HG02885 (cell line): ENCODE measurements at regions not wholly inside any gene's neighbourhood (a gene's known extent, or its start where the extent isn't known, plus 50 kb on each side); places are given as distances from the start of the nearest gene placed in this dataset.

ENCODE experiments used
- ATAC-seq: cut with Tn5 transposase; IDR thresholded peaks from one replicate; pipeline ENCODE4 v1.9.1; 2021; ENCODE audit warnings: mild to moderate bottlenecking; ENCODE audit not compliant: unreplicated experiment, poor library complexity

DNA sequence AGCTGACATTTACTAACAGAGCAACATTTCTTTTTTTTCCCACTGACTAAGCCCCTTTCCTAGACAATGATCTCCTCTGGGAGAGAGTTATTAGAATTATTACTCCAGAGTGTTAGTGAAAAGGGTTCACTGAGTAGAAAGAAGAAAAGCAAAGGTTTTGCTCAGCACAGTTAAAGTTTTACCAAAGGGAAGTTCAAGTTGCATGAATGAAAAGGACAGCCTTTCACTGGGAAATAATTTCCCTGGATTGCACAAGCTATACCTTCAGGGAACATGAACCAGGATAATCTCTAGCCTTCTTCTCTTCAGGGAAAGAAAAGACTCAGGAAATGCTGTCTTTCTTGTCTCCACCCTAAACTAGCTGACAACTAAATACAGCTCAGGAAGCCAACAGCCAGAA, 71.4 kb upstream of the ESRRG start:
- no peak for ATAC-seq

DNA sequence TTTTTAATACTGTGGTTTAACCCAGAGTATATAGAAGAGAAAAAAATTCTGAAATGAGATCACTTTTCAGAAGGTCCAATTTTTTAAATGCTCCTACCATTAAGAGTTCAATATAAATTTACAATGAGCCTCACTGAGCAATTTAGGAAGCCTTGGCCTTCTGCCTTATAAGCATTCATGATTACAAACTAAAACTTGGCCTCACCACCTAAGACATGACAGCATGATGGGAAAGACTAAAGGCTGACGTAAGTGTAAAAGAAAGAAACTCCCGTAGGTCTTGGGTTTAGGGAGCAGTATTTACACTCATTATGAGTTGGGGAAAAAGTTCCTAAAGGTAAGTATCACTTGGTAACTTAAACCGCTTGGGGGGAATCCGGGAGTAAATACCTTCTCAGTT, 70.7 kb upstream of the ESRRG start:
- ATAC-seq = no peak

DNA sequence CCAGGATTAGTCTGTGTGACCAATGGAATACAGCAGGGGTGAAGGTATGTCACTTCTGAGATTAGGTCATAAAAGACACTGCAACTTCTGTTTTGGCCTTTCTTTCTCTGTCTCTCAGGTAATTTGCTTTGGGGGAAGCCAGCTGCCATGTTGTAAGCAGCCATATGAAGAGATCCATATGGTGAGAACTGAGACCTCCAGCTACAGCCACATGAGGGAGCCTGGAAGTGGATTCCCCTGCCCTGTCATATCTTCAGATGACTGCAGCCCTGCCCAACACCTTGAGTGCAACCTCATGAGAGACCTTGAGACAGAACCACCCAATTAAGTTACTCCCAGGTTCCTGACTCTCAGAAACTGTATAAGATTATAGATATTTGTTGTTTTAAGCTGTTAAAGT, 70.1 kb upstream of the ESRRG start:
- ATAC-seq = no peak

DNA sequence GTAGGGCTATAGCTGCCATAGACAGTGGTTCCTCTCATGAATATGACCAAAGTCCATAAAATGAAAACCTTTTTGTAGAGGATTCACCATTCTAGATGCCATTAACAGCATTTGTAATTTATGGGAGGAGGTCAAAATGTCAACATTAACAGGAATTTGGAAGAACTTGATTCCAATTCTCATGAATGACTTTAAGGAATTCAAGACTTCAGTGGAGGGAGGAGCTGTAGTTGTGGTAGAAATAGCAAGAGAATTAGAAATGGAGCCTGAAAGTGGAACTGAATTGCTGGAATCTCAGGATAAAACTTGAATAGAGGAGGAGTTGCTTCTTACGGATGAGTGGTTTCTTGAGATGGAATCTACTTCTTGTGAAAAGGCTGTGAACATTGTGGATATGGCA, 65.4 kb upstream of the ESRRG start:
- no peak for ATAC-seq

DNA sequence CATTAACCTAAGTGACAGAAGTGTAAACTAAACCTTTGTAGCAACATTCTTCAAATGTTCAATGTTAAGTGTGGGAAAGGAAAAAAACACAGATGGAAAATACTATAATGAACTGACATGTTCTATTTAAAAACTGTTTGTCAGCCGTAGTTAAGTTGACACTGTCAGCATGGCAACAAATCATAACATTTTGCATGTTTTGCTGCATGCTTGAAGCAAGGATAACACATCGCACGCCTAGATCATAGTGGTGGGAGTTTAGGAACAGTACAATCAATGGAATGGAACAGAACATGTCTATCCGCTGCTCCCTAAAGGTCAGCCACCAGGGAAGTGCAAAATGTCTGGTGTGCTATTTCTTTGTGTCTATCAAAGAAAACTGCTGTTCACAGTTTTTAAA, 62.5 kb upstream of the ESRRG start:
- ATAC-seq = no peak

DNA sequence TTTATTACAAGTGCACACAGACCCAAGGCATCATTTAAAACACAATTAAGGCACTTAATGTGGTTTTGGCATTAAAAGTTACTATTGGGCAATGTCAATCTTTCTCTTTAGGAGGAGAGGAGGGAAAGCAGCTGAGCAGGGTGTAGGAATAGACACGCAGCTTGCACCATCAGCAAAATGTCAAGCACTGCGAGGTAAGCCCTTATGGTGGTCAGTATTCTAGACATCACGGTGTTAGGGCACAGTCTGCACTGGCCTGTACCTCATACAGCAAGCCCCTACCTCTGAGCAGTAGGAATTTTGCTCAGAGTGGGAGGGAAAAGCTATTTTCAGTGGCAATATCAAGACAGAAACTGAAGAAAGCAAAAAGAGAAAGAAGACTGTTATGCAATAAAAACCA, 62.0 kb upstream of the ESRRG start:
- no peak for ATAC-seq

DNA sequence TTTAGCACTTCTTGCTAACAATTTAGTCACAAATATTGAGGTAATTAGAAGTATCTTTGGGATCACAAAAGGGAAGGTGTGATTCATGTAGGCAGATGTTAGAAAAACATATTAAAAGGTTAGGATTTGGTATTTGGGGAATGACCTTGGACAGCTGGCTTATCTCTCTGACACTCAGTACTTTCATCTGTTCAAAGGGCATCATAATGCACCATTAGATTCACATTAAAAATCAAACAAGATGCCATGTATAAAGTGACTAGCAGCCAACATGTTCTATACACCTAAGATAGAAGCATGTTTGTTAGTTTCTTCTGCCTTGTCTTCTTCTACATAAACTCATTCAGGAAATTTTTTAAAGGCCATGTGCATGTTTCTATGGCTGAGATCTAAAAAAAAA, 56.5 kb upstream of the ESRRG start:
- ATAC-seq = no peak

DNA sequence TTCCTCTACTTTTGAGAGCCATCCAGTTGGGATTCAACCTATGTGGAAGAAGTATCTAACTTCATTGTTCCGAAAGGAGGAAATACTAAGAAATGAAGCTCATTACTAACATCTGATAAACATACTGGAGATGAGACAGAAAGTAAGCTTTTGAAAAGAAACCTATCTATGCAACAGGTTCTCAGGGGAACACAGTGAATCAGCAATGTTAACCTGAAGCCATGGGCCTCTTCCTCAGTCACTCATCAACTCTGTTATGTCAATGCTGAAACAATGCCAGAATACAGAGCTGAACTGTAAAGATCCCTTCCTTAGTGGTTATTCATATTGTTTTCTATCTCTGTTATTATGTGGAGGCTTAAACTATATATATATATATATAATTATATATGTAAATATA, 55.5 kb upstream of the ESRRG start:
- no peak for ATAC-seq

DNA sequence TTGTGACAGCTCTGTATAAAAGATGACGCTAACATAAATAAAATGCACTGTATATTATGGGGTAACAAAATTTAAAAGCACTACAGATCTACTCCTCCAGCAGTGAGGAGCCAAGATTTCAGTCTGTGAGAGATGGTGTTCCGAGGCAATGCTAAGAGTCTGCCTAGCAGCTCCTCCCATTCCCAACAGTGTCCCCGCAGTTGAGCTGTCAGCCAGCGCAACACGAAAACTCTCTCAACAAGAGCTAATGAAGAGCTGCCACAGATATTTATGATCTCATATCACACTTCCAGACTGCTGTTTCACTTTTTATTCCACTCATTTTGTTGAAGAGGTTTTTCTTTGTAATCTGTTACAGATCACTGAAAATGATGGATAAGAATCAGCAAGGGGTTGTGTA, 53.9 kb upstream of the ESRRG start:
- ATAC-seq = no peak
